ENCODE measurements at regions not wholly inside any gene's neighbourhood (a gene's known extent, or its start where the extent isn't known, plus 50 kb on each side); places are given as distances from the start of the nearest gene placed in this dataset.

DNA sequence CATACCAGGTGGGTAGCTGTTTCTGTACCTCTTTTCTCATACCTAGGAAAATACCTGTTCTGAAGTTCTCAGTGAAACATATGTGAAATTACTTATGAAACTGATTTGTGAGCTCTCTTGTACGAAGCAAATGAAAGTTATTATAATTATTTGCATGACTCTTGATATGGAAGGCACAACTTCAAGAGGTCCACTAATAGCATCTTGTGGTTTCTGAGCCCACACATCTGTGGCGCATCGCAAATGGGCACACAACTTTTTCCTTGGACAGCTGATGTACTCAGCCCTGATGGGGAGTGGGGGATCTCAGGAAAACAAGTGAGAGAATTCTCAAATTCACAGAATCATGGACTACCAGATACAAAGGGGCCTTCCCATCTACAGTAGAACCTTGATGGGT is 432.3 kb downstream of the CD83 start:
- H3K4me3 ChIP-seq (replicated peaks in 1 of 2; ENCODE audit: low read depth in 1 of 2, low read length in 2 of 2), result no peak overlapping the region
- no peak overlapping the region for H3K4me2 ChIP-seq (ENCODE audit: low read length)
- H4K20me1 ChIP-seq (ENCODE audit: insufficient read depth), result no peaks in the 10 kb centered on the region
- no peaks in the 10 kb centered on the region for H3K4me1 ChIP-seq (ENCODE audit: control insufficient read depth in 1 of 2, insufficient read depth in 2 of 2, low read length in 2 of 2)
- RAD21 ChIA-PET (ENCODE audit: low non-redundant PET in 1 of 2, low total read pairs in 2 of 2, uncharacterized antibody in 2 of 2, unreplicated experiment in 2 of 2), result no interaction called here
- TF ChIP-seq FOSL1 (IDR thresholded peaks at IDR 0.05; ENCODE audit: low read depth) (no peak), RAD21 (IDR thresholded peaks at IDR 0.05; ENCODE audit: low read depth) (no peak)
- BruUV-seq (replicated peaks), result no TSS peak
- no peaks in the 10 kb centered on the region for H3K27me3 ChIP-seq (ENCODE audit: insufficient read depth, low read length)
- H2AFZ ChIP-seq (ENCODE audit: low read depth, low read length, poor library complexity, severe bottlenecking), result no peak overlapping the region
- no peaks in the 10 kb centered on the region for H3K9me2 ChIP-seq (ENCODE audit: insufficient read depth)
- DNase-seq (ENCODE audit: low read depth, low spot score), result no peak
- POLR2A ChIA-PET, result no interaction called here
- intact Hi-C loops (cut with micrococcal nuclease), result no loop called here
- H3K79me2 ChIP-seq (ENCODE audit: insufficient read depth, low read length), result no peaks in the 10 kb centered on the region
- H3K9me3 ChIP-seq (ENCODE audit: control insufficient read depth in 1 of 2, insufficient read depth in 1 of 2, low read depth in 1 of 2, low read length in 2 of 2), result no peaks in the 10 kb centered on the region
- no peak for ATAC-seq
- H3K9ac ChIP-seq (ENCODE audit: low read length), result no peak overlapping the region
- H3K36me3 ChIP-seq (ENCODE audit: control insufficient read depth in 1 of 2, insufficient read depth in 2 of 2, low read length in 2 of 2), result no peaks in the 10 kb centered on the region
- H3K27ac ChIP-seq (ENCODE audit: low read depth, low read length), result no peak overlapping the region
- CTCF ChIA-PET, result no interaction called here

DNA sequence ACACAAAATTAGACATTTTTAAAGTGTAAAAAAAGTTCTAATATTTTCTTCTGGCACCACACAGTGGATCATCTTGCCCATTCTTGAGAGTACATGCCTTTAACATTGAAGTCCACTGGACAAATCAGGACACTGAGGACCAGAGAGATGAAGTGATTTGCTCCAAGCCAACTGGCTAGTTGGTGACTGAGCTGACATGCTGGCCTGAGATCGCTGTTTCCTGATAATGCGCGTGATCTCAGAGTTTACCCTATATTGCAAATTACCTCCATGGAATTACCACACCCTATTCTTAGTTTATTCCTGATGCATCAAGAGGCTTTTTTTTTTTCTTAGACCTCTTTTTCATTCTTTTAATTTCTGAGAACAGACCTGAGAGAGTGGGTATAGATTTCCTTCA is 432.8 kb downstream of the CD83 start:
- H3K4me3 ChIP-seq (replicated peaks in 1 of 2; ENCODE audit: low read depth in 1 of 2, low read length in 2 of 2), result no peak overlapping the region
- ChIA-PET POLR2A (no interaction called here), RAD21 (ENCODE audit: low non-redundant PET in 1 of 2, low total read pairs in 2 of 2, uncharacterized antibody in 2 of 2, unreplicated experiment in 2 of 2) (no interaction called here), CTCF (no interaction called here)
- no peaks in the 10 kb centered on the region for H3K4me1 ChIP-seq (ENCODE audit: control insufficient read depth in 1 of 2, insufficient read depth in 2 of 2, low read length in 2 of 2)
- H2AFZ ChIP-seq (ENCODE audit: low read depth, low read length, poor library complexity, severe bottlenecking), result no peak overlapping the region
- H3K27me3 ChIP-seq (ENCODE audit: insufficient read depth, low read length), result no peaks in the 10 kb centered on the region
- no peaks in the 10 kb centered on the region for H3K79me2 ChIP-seq (ENCODE audit: insufficient read depth, low read length)
- no peaks in the 10 kb centered on the region for H3K9me2 ChIP-seq (ENCODE audit: insufficient read depth)
- no peak for DNase-seq (ENCODE audit: low read depth, low spot score)
- no peak overlapping the region for H3K9ac ChIP-seq (ENCODE audit: low read length)
- no peaks in the 10 kb centered on the region for H4K20me1 ChIP-seq (ENCODE audit: insufficient read depth)
- BruUV-seq (replicated peaks), result no TSS peak
- H3K27ac ChIP-seq (ENCODE audit: low read depth, low read length), result no peak overlapping the region
- no peaks in the 10 kb centered on the region for H3K36me3 ChIP-seq (ENCODE audit: control insufficient read depth in 1 of 2, insufficient read depth in 2 of 2, low read length in 2 of 2)
- no peak for ATAC-seq
- H3K9me3 ChIP-seq (ENCODE audit: control insufficient read depth in 1 of 2, insufficient read depth in 1 of 2, low read depth in 1 of 2, low read length in 2 of 2), result no peaks in the 10 kb centered on the region
- intact Hi-C loops (cut with micrococcal nuclease), result no loop called here
- H3K4me2 ChIP-seq (ENCODE audit: low read length), result no peak overlapping the region
- no peak for TF ChIP-seq ZFX (IDR thresholded peaks at IDR 0.05)
- no peak for TF ChIP-seq SP1 (IDR thresholded peaks at IDR 0.05; ENCODE audit: low read depth)
- no peak for TF ChIP-seq ZNF274 (IDR thresholded peaks at IDR 0.05; ENCODE audit: low read depth, low read length)
- TF ChIP-seq, protein P1, sequence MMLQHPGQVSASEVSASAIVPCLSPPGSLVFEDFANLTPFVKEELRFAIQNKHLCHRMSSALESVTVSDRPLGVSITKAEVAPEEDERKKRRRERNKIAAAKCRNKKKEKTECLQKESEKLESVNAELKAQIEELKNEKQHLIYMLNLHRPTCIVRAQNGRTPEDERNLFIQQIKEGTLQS (IDR thresholded peaks at IDR 0.05), result no peak
- TF ChIP-seq EZH2phosphoT487 (IDR thresholded peaks at IDR 0.05; ENCODE audit: borderline replicate concordance), result no peak
- TF ChIP-seq, protein P2, sequence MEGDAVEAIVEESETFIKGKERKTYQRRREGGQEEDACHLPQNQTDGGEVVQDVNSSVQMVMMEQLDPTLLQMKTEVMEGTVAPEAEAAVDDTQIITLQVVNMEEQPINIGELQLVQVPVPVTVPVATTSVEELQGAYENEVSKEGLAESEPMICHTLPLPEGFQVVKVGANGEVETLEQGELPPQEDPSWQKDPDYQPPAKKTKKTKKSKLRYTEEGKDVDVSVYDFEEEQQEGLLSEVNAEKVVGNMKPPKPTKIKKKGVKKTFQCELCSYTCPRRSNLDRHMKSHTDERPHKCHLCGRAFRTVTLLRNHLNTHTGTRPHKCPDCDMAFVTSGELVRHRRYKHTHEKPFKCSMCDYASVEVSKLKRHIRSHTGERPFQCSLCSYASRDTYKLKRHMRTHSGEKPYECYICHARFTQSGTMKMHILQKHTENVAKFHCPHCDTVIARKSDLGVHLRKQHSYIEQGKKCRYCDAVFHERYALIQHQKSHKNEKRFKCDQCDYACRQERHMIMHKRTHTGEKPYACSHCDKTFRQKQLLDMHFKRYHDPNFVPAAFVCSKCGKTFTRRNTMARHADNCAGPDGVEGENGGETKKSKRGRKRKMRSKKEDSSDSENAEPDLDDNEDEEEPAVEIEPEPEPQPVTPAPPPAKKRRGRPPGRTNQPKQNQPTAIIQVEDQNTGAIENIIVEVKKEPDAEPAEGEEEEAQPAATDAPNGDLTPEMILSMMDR (IDR thresholded peaks at IDR 0.05 in 2 of 3, conservative IDR thresholded peaks at IDR 0.05 in 1 of 3; ENCODE audit: borderline replicate concordance in 1 of 3, insufficient read depth in 1 of 3, low read depth in 2 of 3, low read length in 2 of 3), result no peak
- TF ChIP-seq CBX3 (IDR thresholded peaks at IDR 0.05; ENCODE audit: low read depth), result no peak
- TF ChIP-seq, protein P3, sequence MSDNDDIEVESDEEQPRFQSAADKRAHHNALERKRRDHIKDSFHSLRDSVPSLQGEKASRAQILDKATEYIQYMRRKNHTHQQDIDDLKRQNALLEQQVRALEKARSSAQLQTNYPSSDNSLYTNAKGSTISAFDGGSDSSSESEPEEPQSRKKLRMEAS (IDR thresholded peaks at IDR 0.05), result no peak
- TF ChIP-seq, protein P4, sequence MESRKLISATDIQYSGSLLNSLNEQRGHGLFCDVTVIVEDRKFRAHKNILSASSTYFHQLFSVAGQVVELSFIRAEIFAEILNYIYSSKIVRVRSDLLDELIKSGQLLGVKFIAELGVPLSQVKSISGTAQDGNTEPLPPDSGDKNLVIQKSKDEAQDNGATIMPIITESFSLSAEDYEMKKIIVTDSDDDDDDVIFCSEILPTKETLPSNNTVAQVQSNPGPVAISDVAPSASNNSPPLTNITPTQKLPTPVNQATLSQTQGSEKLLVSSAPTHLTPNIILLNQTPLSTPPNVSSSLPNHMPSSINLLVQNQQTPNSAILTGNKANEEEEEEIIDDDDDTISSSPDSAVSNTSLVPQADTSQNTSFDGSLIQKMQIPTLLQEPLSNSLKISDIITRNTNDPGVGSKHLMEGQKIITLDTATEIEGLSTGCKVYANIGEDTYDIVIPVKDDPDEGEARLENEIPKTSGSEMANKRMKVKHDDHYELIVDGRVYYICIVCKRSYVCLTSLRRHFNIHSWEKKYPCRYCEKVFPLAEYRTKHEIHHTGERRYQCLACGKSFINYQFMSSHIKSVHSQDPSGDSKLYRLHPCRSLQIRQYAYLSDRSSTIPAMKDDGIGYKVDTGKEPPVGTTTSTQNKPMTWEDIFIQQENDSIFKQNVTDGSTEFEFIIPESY (IDR thresholded peaks at IDR 0.05; ENCODE audit: extremely low read depth, insufficient replicate concordance, low read length), result no peak
- TF ChIP-seq, protein P5, sequence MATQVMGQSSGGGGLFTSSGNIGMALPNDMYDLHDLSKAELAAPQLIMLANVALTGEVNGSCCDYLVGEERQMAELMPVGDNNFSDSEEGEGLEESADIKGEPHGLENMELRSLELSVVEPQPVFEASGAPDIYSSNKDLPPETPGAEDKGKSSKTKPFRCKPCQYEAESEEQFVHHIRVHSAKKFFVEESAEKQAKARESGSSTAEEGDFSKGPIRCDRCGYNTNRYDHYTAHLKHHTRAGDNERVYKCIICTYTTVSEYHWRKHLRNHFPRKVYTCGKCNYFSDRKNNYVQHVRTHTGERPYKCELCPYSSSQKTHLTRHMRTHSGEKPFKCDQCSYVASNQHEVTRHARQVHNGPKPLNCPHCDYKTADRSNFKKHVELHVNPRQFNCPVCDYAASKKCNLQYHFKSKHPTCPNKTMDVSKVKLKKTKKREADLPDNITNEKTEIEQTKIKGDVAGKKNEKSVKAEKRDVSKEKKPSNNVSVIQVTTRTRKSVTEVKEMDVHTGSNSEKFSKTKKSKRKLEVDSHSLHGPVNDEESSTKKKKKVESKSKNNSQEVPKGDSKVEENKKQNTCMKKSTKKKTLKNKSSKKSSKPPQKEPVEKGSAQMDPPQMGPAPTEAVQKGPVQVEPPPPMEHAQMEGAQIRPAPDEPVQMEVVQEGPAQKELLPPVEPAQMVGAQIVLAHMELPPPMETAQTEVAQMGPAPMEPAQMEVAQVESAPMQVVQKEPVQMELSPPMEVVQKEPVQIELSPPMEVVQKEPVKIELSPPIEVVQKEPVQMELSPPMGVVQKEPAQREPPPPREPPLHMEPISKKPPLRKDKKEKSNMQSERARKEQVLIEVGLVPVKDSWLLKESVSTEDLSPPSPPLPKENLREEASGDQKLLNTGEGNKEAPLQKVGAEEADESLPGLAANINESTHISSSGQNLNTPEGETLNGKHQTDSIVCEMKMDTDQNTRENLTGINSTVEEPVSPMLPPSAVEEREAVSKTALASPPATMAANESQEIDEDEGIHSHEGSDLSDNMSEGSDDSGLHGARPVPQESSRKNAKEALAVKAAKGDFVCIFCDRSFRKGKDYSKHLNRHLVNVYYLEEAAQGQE (IDR thresholded peaks at IDR 0.05; ENCODE audit: low read depth), result no peak
- no peak for TF ChIP-seq YY1 (IDR thresholded peaks at IDR 0.05; ENCODE audit: extremely low read depth, insufficient replicate concordance, low read depth, low read length)

Measured in HCT116 (cell line).